ENCODE measurements at regions not wholly inside any gene's neighbourhood (a gene's known extent, or its start where the extent isn't known, plus 50 kb on each side); places are given as distances from the start of the nearest gene placed in this dataset.

GRCh38 chr3:95351158-95351557, 1288.3 kb downstream of the NSUN3 start:
- Histone ChIP-seq H3K27ac (ENCODE audit: low read length) (no peak overlapping the region), H3K4me1 (ENCODE audit: insufficient read depth, low read length) (no peaks in the 10 kb centered on the region), H3K9me3 (ENCODE audit: insufficient read depth, low read length, severe bottlenecking) (no peaks in the 10 kb centered on the region), H2AFZ (ENCODE audit: low read depth, low read length) (no peak overlapping the region), H3K4me2 (ENCODE audit: insufficient read depth, low read length) (no peak overlapping the region), H3K9ac (ENCODE audit: low read depth, low read length) (no peak overlapping the region), H3K36me3 (ENCODE audit: insufficient read depth, low read length) (no peaks in the 10 kb centered on the region), H3K27me3 (ENCODE audit: insufficient read depth, low read length, poor library complexity) (no peaks in the 10 kb centered on the region), H3K79me2 (ENCODE audit: insufficient read depth, low read length) (no peaks in the 10 kb centered on the region), H3K4me3 (ENCODE audit: low read depth in 1 of 2, low read length in 2 of 2) (no peak overlapping the region), H4K20me1 (ENCODE audit: insufficient read depth, low read length) (no peaks in the 10 kb centered on the region)
- TF ChIP-seq CTCF (IDR thresholded peaks at IDR 0.05; ENCODE audit: borderline replicate concordance, extremely low read depth, low read length, poor library complexity, severe bottlenecking) (no peak), EZH2 (IDR thresholded peaks at IDR 0.05; ENCODE audit: borderline replicate concordance, low read depth, low read length, severe bottlenecking) (no peak)
- ATAC-seq (ENCODE audit: insufficient read depth, low read depth) (no peak), DNase-seq (no peak)

GRCh38 chr3:95352471-95352870, 1289.6 kb downstream of the NSUN3 start:
- no peak overlapping the region for H3K4me2 ChIP-seq (ENCODE audit: insufficient read depth, low read length)
- H3K9me3 ChIP-seq (ENCODE audit: insufficient read depth, low read length, severe bottlenecking): no peaks in the 10 kb centered on the region
- TF ChIP-seq CTCF (IDR thresholded peaks at IDR 0.05; ENCODE audit: borderline replicate concordance, extremely low read depth, low read length, poor library complexity, severe bottlenecking): no peak
- no peak for TF ChIP-seq EZH2 (IDR thresholded peaks at IDR 0.05; ENCODE audit: borderline replicate concordance, low read depth, low read length, severe bottlenecking)
- H3K27ac ChIP-seq (ENCODE audit: low read length): no peak overlapping the region
- no peaks in the 10 kb centered on the region for H3K4me1 ChIP-seq (ENCODE audit: insufficient read depth, low read length)
- no peaks in the 10 kb centered on the region for H3K36me3 ChIP-seq (ENCODE audit: insufficient read depth, low read length)
- no peaks in the 10 kb centered on the region for H3K27me3 ChIP-seq (ENCODE audit: insufficient read depth, low read length, poor library complexity)
- H3K9ac ChIP-seq (ENCODE audit: low read depth, low read length): no peak overlapping the region
- no peaks in the 10 kb centered on the region for H4K20me1 ChIP-seq (ENCODE audit: insufficient read depth, low read length)
- ATAC-seq (ENCODE audit: insufficient read depth, low read depth): no peak
- H2AFZ ChIP-seq (ENCODE audit: low read depth, low read length): no peak overlapping the region
- no peak for DNase-seq
- H3K4me3 ChIP-seq (ENCODE audit: low read depth in 1 of 2, low read length in 2 of 2): no peak overlapping the region
- no peaks in the 10 kb centered on the region for H3K79me2 ChIP-seq (ENCODE audit: insufficient read depth, low read length)

GRCh38 chr3:95354489-95354888, 1291.6 kb downstream of the NSUN3 start:
- H3K4me1 ChIP-seq (ENCODE audit: insufficient read depth, low read length): no peaks in the 10 kb centered on the region
- no peak overlapping the region for H3K27ac ChIP-seq (ENCODE audit: low read length)

More at GRCh38 chr3:95354489-95354888, 1291.6 kb downstream of the NSUN3 start:
- H2AFZ ChIP-seq (ENCODE audit: low read depth, low read length): no peak overlapping the region
- H3K4me3 ChIP-seq (ENCODE audit: low read depth in 1 of 2, low read length in 2 of 2): no peak overlapping the region
- H4K20me1 ChIP-seq (ENCODE audit: insufficient read depth, low read length): no peaks in the 10 kb centered on the region
- DNase-seq (no peak), ATAC-seq (ENCODE audit: insufficient read depth, low read depth) (no peak)
- no peaks in the 10 kb centered on the region for H3K27me3 ChIP-seq (ENCODE audit: insufficient read depth, low read length, poor library complexity)
- no peaks in the 10 kb centered on the region for H3K79me2 ChIP-seq (ENCODE audit: insufficient read depth, low read length)
- no peak overlapping the region for H3K9ac ChIP-seq (ENCODE audit: low read depth, low read length)
- no peak for TF ChIP-seq EZH2 (IDR thresholded peaks at IDR 0.05; ENCODE audit: borderline replicate concordance, low read depth, low read length, severe bottlenecking)
- no peak for TF ChIP-seq CTCF (IDR thresholded peaks at IDR 0.05; ENCODE audit: borderline replicate concordance, extremely low read depth, low read length, poor library complexity, severe bottlenecking)
- no peaks in the 10 kb centered on the region for H3K36me3 ChIP-seq (ENCODE audit: insufficient read depth, low read length)
- no peak overlapping the region for H3K4me2 ChIP-seq (ENCODE audit: insufficient read depth, low read length)
- H3K9me3 ChIP-seq (ENCODE audit: insufficient read depth, low read length, severe bottlenecking): no peaks in the 10 kb centered on the region

All from DND-41 (cell line).